Spleen (tissue), 11 donors: ENCODE measurements at regions not wholly inside any gene's neighbourhood (a gene's known extent, or its start where the extent isn't known, plus 50 kb on each side); places are given as distances from the start of the nearest gene placed in this dataset.

Experiments used
- DNase-seq: peaks from one replicate; pipeline ENCODE4 v3.0.0-alpha.2; 2020
- H3K27ac ChIP-seq, 8 donors: fragments of 200-600 bp; sonication (generic) in 7 of 8; 1 replicate in 4 of 8; 2 replicates in 4 of 8; pipeline versions ENCODE4 v1.5.0 to v1.8.0; 2016 to 2021; ENCODE audit warnings: inconsistent platforms in 4 of 8, mild to moderate bottlenecking in 4 of 8, moderate library complexity in 1 of 8
- H3K27me3 ChIP-seq, 7 donors: fragments of 200-600 bp; sonication (generic) in 6 of 7; replicated peaks in 1 of 7; 1 replicate in 4 of 7; 2 replicates in 3 of 7; pipeline versions ENCODE4 v1.5.0 to v1.8.0; 2016 to 2021; ENCODE audit warnings: inconsistent platforms in 3 of 7, mild to moderate bottlenecking in 1 of 7
- H3K36me3 ChIP-seq, 6 donors: fragments of 200-600 bp; sonication (generic) in 5 of 6; 1 replicate in 4 of 6; 2 replicates in 2 of 6; pipeline versions ENCODE4 v1.5.0 to v1.8.0; 2016 to 2021; ENCODE audit warnings: inconsistent platforms in 2 of 6
- H3K4me1 ChIP-seq, 6 donors: fragments of 200-600 bp; sonication (generic) in 5 of 6; 1 replicate in 3 of 6; 2 replicates in 3 of 6; pipeline versions ENCODE4 v1.5.0 to v1.8.0; 2016 to 2021; ENCODE audit warnings: inconsistent platforms in 3 of 6
- H3K4me3 ChIP-seq, 8 donors: fragments of 200-600 bp; sonication (generic) in 7 of 8; 1 replicate in 4 of 8; 2 replicates in 4 of 8; pipeline versions ENCODE4 v1.5.0 to v1.8.0; 2016 to 2021; ENCODE audit warnings: inconsistent platforms in 4 of 8, mild to moderate bottlenecking in 4 of 8, moderate library complexity in 2 of 8
- H3K9me3 ChIP-seq, 8 donors: fragments of 200-600 bp; sonication (generic) in 7 of 8; 1 replicate in 4 of 8; 2 replicates in 4 of 8; pipeline versions ENCODE4 v1.5.0 to v1.8.0; 2016 to 2021; ENCODE audit warnings: inconsistent platforms in 4 of 8
- POLR2A ChIP-seq, 3 donors: fragments of 450-650 bp; IDR thresholded peaks; one replicate each; pipeline ENCODE4 v1.5.1; 2017; ENCODE audit warnings: antibody characterized with exemption in 3 of 3, mild to moderate bottlenecking in 1 of 3
- POLR2AphosphoS5 ChIP-seq, 3 donors: sonication (generic); formaldehyde crosslinking; IDR thresholded peaks; one replicate each; pipeline ENCODE4 v1.5.1; 2017; ENCODE audit warnings: antibody characterized with exemption in 3 of 3
- WGBS, 5 donors: extraction: QIAGEN DNeasy Blood & Tissue Kit in 3 of 5; methylation state at CpG; one replicate each; pipeline versions ENCODE4 v1.1.5 to v1.1.7; 2013 to 2018; 5-methylcytosine and 5-hydroxymethylcytosine counted together
- intact Hi-C: fragments of 100-400 bp; cut with DNase I; formaldehyde crosslinking; loops from one replicate; pipeline ENCODE4 v1.15.0; 2023; ENCODE audit warnings: low total_unique reads
- TF ChIP-seq, protein P1 (sequence below), 11 experiments: fragments of 200-600 bp in 7 of 11; fragments of 450-650 bp in 4 of 11; sonication (generic) in 4 of 11; IDR thresholded peaks in 8 of 11; conservative IDR thresholded peaks in 3 of 11; 1 replicate in 7 of 11; 2 replicates in 4 of 11; pipeline versions ENCODE4 v1.4.0 to v1.8.0; 2016 to 2021; ENCODE audit warnings: antibody characterized with exemption in 11 of 11, inconsistent platforms in 4 of 11, mild to moderate bottlenecking in 1 of 11
- donor health status: healthy with polysubstance abuse.
- donor health status: DM: no; HTN: no; CAD: no; lungs with moderate emphysema.
- donor health status: DM: no; HTN: no; CAD: no.
- donor health status: Bipolar disorder and iron deficiency.
- donor health status: healthy.
- donor health status: DM: no; HTN: no; CAD: no.
- donor health status: DM: yes; HTN: yes; CAD: no.

DNA sequence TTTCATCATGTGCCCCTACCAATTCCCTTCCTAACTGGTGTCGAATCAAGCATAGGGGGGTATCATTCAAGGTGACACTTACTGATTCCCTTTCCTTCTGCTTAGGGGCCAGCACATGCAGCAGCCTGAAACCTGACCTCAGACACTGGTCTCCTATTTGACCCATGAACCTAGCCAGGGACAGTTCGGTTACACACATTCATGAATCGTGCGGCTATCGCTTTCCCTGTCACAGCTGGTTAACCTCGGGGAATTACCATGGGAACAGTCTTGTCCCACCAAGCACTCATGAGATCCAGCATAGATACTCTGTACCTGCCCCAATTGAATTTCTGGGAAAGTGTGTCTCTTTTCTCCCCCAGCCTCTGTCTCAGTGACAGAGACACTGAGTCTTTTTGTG lies 140.4 kb downstream of the ZNF674 start:
- Histone ChIP-seq H3K27ac (no peak overlapping the region), H3K36me3 (no peaks in the 10 kb centered on the region), H3K4me1 (no peaks in the 10 kb centered on the region), H3K9me3 (peaks cover 0 to under 1% (median 0%) of the 10 kb centered on the region in 8 donors), H3K27me3 (peaks cover 0 to 5% (median 0%) of the 10 kb centered on the region in 7 donors), H3K4me3 (no peak overlapping the region)
- intact Hi-C loops = no loop called here
- TF ChIP-seq, protein P1, sequence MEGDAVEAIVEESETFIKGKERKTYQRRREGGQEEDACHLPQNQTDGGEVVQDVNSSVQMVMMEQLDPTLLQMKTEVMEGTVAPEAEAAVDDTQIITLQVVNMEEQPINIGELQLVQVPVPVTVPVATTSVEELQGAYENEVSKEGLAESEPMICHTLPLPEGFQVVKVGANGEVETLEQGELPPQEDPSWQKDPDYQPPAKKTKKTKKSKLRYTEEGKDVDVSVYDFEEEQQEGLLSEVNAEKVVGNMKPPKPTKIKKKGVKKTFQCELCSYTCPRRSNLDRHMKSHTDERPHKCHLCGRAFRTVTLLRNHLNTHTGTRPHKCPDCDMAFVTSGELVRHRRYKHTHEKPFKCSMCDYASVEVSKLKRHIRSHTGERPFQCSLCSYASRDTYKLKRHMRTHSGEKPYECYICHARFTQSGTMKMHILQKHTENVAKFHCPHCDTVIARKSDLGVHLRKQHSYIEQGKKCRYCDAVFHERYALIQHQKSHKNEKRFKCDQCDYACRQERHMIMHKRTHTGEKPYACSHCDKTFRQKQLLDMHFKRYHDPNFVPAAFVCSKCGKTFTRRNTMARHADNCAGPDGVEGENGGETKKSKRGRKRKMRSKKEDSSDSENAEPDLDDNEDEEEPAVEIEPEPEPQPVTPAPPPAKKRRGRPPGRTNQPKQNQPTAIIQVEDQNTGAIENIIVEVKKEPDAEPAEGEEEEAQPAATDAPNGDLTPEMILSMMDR (IDR thresholded peaks at IDR 0.05 in 8 of 11, conservative IDR thresholded peaks at IDR 0.05 in 3 of 11) = no peak
- TF ChIP-seq POLR2A (IDR thresholded peaks at IDR 0.05) (no peak), POLR2AphosphoS5 (IDR thresholded peaks at IDR 0.05) (no peak)
- WGBS, 5 donors = 87 to 96% (median 91%) methylated on average over 6 of the region's 6 CpGs
- no peak for DNase-seq

DNA sequence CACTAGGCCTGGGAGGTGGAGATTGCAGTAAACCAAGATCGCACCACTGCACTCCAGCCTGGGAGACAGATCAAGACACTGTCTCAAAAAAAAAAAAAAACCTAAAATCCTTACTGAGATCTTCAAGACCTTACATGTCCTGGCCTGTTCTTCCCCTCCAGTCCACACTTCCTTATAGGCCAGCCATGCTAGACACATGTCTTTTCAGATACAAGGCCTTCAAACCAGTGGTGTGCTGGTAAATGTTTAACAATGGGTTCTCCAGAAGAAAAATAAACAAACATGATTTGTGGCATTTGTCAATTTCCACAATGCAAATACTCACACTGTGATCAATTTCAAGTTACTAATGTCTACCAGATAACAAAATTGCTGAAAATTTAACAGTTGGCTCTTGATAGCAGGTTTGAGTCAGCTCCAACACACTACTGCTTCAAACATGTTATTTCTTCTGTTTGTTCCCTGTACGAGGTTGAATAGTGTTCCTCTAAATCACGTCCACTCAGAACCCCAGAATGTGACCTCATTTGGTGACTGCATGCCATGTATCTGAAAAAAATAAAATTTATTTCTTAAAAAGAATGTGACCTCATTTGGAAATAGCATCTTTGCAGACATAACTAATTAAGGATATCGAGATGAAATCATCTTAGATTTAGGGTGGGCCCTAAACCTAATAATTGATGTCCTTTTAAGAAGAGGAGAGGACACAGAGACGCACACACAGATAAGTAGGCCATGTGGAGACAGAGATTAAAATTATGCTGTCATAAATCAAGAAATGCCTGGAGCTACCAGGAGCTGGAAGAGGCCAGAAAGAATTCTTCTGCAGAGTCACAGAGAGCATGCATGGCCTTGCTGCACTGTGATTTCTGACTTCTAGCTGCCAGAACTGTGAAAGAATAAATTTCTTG lies 144.4 kb downstream of the ZNF674 start:
- H3K27me3 ChIP-seq = peaks cover 0 to 5% (median 0%) of the 10 kb centered on the region in 7 donors
- TF ChIP-seq POLR2A (IDR thresholded peaks at IDR 0.05) = no peak
- TF ChIP-seq POLR2AphosphoS5 (IDR thresholded peaks at IDR 0.05) = no peak
- TF ChIP-seq, protein P1 (IDR thresholded peaks at IDR 0.05 in 8 of 11, conservative IDR thresholded peaks at IDR 0.05 in 3 of 11) = no peak
- peaks cover 0 to 6% (median 0%) of the 10 kb centered on the region in 8 donors for H3K9me3 ChIP-seq
- no peaks in the 10 kb centered on the region for H3K36me3 ChIP-seq
- no peaks in the 10 kb centered on the region for H3K4me1 ChIP-seq
- H3K27ac ChIP-seq = no peak overlapping the region
- WGBS, 5 donors = 76 to 96% (median 90%) methylated on average over 5 of the region's 5 CpGs
- no peak for DNase-seq
- intact Hi-C loops = no loop called here
- H3K4me3 ChIP-seq = no peak overlapping the region

DNA sequence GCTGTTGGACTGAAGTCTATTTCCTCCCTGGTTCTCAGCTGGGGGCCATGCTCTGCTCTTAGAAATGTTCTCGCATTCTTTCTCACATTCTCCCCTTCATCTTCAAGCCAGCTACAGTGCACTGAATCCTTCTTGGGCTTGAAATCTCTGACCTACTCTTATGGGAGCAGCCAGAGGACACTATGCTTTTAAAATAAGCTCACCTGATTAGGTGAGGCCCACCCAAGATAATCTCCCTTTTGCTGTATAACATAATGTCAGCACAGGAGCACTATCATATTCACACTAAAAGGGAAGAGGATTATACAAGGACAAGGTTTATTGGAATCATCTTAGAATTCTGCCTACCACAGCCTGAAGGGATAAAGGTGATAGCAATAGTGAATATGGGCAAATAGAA lies 146.3 kb downstream of the ZNF674 start:
- Histone ChIP-seq H3K36me3 (no peaks in the 10 kb centered on the region), H3K4me3 (no peak overlapping the region), H3K27me3 (peaks cover 0 to 5% (median 0%) of the 10 kb centered on the region in 7 donors), H3K4me1 (no peaks in the 10 kb centered on the region), H3K9me3 (peaks cover 0 to 6% (median 0%) of the 10 kb centered on the region in 8 donors), H3K27ac (no peak overlapping the region)
- DNase-seq = no peak
- WGBS, 5 donors = 92 to 100% (median 95%) methylated on average over 1 of the region's 1 CpG
- intact Hi-C loops = no loop called here
- TF ChIP-seq POLR2A (IDR thresholded peaks at IDR 0.05) = no peak
- TF ChIP-seq, protein P1 (IDR thresholded peaks at IDR 0.05 in 8 of 11, conservative IDR thresholded peaks at IDR 0.05 in 3 of 11) = no peak
- no peak for TF ChIP-seq POLR2AphosphoS5 (IDR thresholded peaks at IDR 0.05)

DNA sequence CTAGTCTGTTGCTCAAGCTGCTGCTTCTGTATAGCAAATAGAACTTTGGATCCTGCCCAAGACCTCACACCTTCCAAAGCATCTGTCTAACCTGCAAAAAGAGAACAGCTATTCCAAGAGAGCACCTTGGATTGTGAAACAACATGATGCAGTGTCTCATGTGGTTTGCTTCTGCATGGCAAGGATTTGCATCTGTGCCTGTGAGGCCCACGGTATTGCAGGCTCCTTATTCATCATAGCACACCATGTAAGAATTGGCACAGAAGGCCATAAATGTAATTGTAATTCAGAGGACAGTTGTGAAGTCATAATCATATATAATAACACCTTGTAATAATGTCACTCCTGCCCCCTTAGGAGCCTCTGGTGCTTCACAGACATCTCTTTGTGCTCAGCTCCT lies 147.1 kb downstream of the ZNF674 start:
- Histone ChIP-seq H3K4me3 (no peak overlapping the region), H3K4me1 (no peaks in the 10 kb centered on the region), H3K27ac (no peak overlapping the region), H3K9me3 (peaks cover 0 to 6% (median 0%) of the 10 kb centered on the region in 8 donors), H3K36me3 (no peaks in the 10 kb centered on the region), H3K27me3 (peaks cover 0 to 5% (median 0%) of the 10 kb centered on the region in 7 donors)
- TF ChIP-seq, protein P1 (IDR thresholded peaks at IDR 0.05 in 8 of 11, conservative IDR thresholded peaks at IDR 0.05 in 3 of 11) = no peak
- no peak for TF ChIP-seq POLR2AphosphoS5 (IDR thresholded peaks at IDR 0.05)
- TF ChIP-seq POLR2A (IDR thresholded peaks at IDR 0.05) = no peak
- WGBS, 5 donors = 43 to 88% (median 60%) methylated on average over 1 of the region's 1 CpG
- no peak for DNase-seq
- intact Hi-C loops = no loop called here
